VCaP (cell line): ENCODE measurements at regions not wholly inside any gene's neighbourhood (a gene's known extent, or its start where the extent isn't known, plus 50 kb on each side); places are given as distances from the start of the nearest gene placed in this dataset.

Experiments used
- H3K27ac ChIP-seq: fragments of 450-650 bp; 2 replicates; pipeline ENCODE4 v1.5.1; 2017
- CTCF ChIP-seq: fragments of 450-650 bp; conservative IDR thresholded peaks from 2 replicates; pipeline ENCODE4 v1.5.1; 2017; ENCODE audit warnings: mild to moderate bottlenecking, moderate library complexity

GRCh38 chr1:181326348-181326747 is 157.0 kb upstream of the CACNA1E start:
- H3K27ac ChIP-seq = no peak overlapping the region
- no peak for TF ChIP-seq CTCF

GRCh38 chr1:181327796-181328195 is 155.5 kb upstream of the CACNA1E start:
- H3K27ac ChIP-seq = no peak overlapping the region
- TF ChIP-seq CTCF = no peak

GRCh38 chr1:181334724-181335123 is 148.6 kb upstream of the CACNA1E start:
- H3K27ac ChIP-seq = no peak overlapping the region
- TF ChIP-seq CTCF = no peak

- no peak for TF ChIP-seq CTCF
- H3K27ac ChIP-seq = no peak overlapping the region
Measured at GRCh38 chr1:181335631-181336030, 147.7 kb upstream of the CACNA1E start.

GRCh38 chr1:181341026-181341632 is 142.2 kb upstream of the CACNA1E start:
- TF ChIP-seq CTCF = no peak
- H3K27ac ChIP-seq = no peak overlapping the region

GRCh38 chr1:181344091-181344490 is 139.2 kb upstream of the CACNA1E start:
- no peak for TF ChIP-seq CTCF
- no peak overlapping the region for H3K27ac ChIP-seq

- TF ChIP-seq CTCF = no peak
- H3K27ac ChIP-seq = no peak overlapping the region
Measured at GRCh38 chr1:181345146-181345545, 138.2 kb upstream of the CACNA1E start.
